ENCODE measurements at regions not wholly inside any gene's neighbourhood (a gene's known extent, or its start where the extent isn't known, plus 50 kb on each side); places are given as distances from the start of the nearest gene placed in this dataset.

- no peak for FAIRE-seq
- Histone ChIP-seq H3K27me3 (ENCODE audit: control insufficient read depth in 1 of 2, insufficient read depth in 2 of 2, low read length in 2 of 2) (no peaks in the 10 kb centered on the region), H3K9ac (ENCODE audit: insufficient read depth, low read depth, low read length) (no peak overlapping the region), H3K27ac (ENCODE audit: extremely low read length, insufficient read depth, low read length) (no peak overlapping the region), H3K4me1 (ENCODE audit: insufficient read depth, low read length) (no peaks in the 10 kb centered on the region), H4K20me1 (ENCODE audit: insufficient read depth, low read length) (no peaks in the 10 kb centered on the region), H3K4me2 (ENCODE audit: low read depth, low read length) (no peak overlapping the region), H2AFZ (ENCODE audit: low read length) (no peak overlapping the region), H3K36me3 (replicated peaks in 1 of 2; ENCODE audit: control insufficient read depth in 1 of 2, insufficient read depth in 2 of 2, low read length in 2 of 2) (no peaks in the 10 kb centered on the region), H3K79me2 (ENCODE audit: insufficient read depth, low read length) (no peaks in the 10 kb centered on the region), H3K9me3 (ENCODE audit: low read length) (peaks cover 23% of the 10 kb centered on the region), H3K4me3 (replicated peaks in 1 of 3; ENCODE audit: insufficient read depth in 1 of 3, low read depth in 2 of 3, low read length in 3 of 3) (no peak overlapping the region)
- in situ Hi-C loops (cut with HindIII; ENCODE audit: extremely low pct_ligation_motif_present, low pct_unique_long_range_greater_than_20kb) (no loop called here), intact Hi-C loops (cut with micrococcal nuclease; ENCODE audit: unreplicated experiment) (no loop called here)
- CTCF ChIA-PET (ENCODE audit: low intra/inter-chr PET ratio, low total read pairs), result no interaction called here
- TF ChIP-seq LCORL (IDR thresholded peaks at IDR 0.05) (peak; percentile 54; the same call in 1 of the 2 replicates), LCORL (CRISPR knock-in tag; IDR thresholded peaks at IDR 0.05) (no peak), SNAPC2 (CRISPR knock-in tag; IDR thresholded peaks at IDR 0.05) (no peak), ZNF781 (CRISPR knock-in tag; IDR thresholded peaks at IDR 0.05; ENCODE audit: borderline replicate concordance, not compliant biosample characterization) (no peak), THAP7 (CRISPR knock-in tag; IDR thresholded peaks at IDR 0.05) (no peak)
- no peak for ATAC-seq
- 0% methylated on average over 3 of the region's 3 CpGs for WGBS (ENCODE audit: low lambda C conversion rate)
- BruUV-seq (replicated peaks), result no TSS peak
- no peak for DNase-seq (ENCODE audit: low spot score)
- POLR2A ChIA-PET, result no interaction called here
Measured at GRCh38 chr11:92703449-92703830, 266.0 kb upstream of the MTNR1B start.

DNA sequence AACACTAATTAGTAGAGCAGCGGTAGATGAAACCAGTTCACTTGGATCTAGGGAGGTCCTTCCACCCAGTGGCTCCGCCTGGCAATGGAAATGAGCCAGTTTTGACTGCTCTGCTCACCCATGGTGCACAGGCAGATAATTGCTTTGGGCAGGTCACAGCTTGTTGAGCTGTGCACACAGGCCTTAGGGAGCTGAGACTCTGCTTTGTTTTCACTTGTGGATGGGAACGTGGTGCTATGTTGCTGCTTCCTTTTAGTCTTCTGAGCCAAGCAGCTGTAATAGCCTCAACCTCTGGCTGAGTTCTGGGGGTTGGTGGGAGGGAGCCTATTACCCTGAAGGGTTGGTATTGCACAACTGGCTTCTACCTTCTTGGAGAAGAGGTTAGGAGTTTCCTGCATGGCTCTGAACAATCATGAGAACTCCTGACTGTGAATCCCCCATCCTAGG is 262.3 kb upstream of the MTNR1B start:
- no peaks in the 10 kb centered on the region for H3K36me3 ChIP-seq (replicated peaks in 1 of 2; ENCODE audit: control insufficient read depth in 1 of 2, insufficient read depth in 2 of 2, low read length in 2 of 2)
- H3K27ac ChIP-seq (ENCODE audit: extremely low read length, insufficient read depth, low read length), result no peak overlapping the region
- intact Hi-C loops (cut with micrococcal nuclease; ENCODE audit: unreplicated experiment), result no loop called here
- ChIA-PET POLR2A (no interaction called here), CTCF (ENCODE audit: low intra/inter-chr PET ratio, low total read pairs) (no interaction called here)
- H3K4me2 ChIP-seq (ENCODE audit: low read depth, low read length), result no peak overlapping the region
- FAIRE-seq (no peak), ATAC-seq (no peak), DNase-seq (ENCODE audit: low spot score) (no peak)
- H3K4me3 ChIP-seq (replicated peaks in 1 of 3; ENCODE audit: insufficient read depth in 1 of 3, low read depth in 2 of 3, low read length in 3 of 3), result no peak overlapping the region
- H3K79me2 ChIP-seq (ENCODE audit: insufficient read depth, low read length), result no peaks in the 10 kb centered on the region
- H2AFZ ChIP-seq (ENCODE audit: low read length), result no peak overlapping the region
- BruUV-seq (replicated peaks), result no TSS peak
- peaks cover 23% of the 10 kb centered on the region for H3K9me3 ChIP-seq (ENCODE audit: low read length)
- no peak for TF ChIP-seq ZNF598 (CRISPR knock-in tag; IDR thresholded peaks at IDR 0.05; ENCODE audit: borderline replicate concordance)
- no peak for TF ChIP-seq FOXO4 (CRISPR knock-in tag; conservative IDR thresholded peaks at IDR 0.05)
- peak; percentile 39; the same call in 1 of the 2 replicates for TF ChIP-seq CEBPB (IDR thresholded peaks at IDR 0.05; ENCODE audit: borderline replicate concordance, low read depth, low read length)
- no peak for TF ChIP-seq ZNF17 (CRISPR knock-in tag; IDR thresholded peaks at IDR 0.05)
- H4K20me1 ChIP-seq (ENCODE audit: insufficient read depth, low read length), result no peaks in the 10 kb centered on the region
- H3K9ac ChIP-seq (ENCODE audit: insufficient read depth, low read depth, low read length), result no peak overlapping the region
- in situ Hi-C loops (cut with HindIII; ENCODE audit: extremely low pct_ligation_motif_present, low pct_unique_long_range_greater_than_20kb), result no loop called here
- 10% methylated on average over 3 of the region's 3 CpGs for WGBS (ENCODE audit: low lambda C conversion rate)
- no peaks in the 10 kb centered on the region for H3K27me3 ChIP-seq (ENCODE audit: control insufficient read depth in 1 of 2, insufficient read depth in 2 of 2, low read length in 2 of 2)
- H3K4me1 ChIP-seq (ENCODE audit: insufficient read depth, low read length), result no peaks in the 10 kb centered on the region
